ENCODE measurements at regions not wholly inside any gene's neighbourhood (a gene's known extent, or its start where the extent isn't known, plus 50 kb on each side); places are given as distances from the start of the nearest gene placed in this dataset.

- Histone ChIP-seq H3K4me3 (no peak overlapping the region), H3K9me3 (no peaks in the 10 kb centered on the region), H3K4me1 (peaks cover 15% of the 10 kb centered on the region), H3K27ac (no peak overlapping the region), H3K27me3 (ENCODE audit: low read depth) (no peaks in the 10 kb centered on the region), H3K36me3 (no peaks in the 10 kb centered on the region)
- no peak for TF ChIP-seq CTCF (IDR thresholded peaks at IDR 0.05)
- intact Hi-C loops (cut with DNase I): no loop called here
- ATAC-seq (no peak), DNase-seq (no peak)
Observed at GRCh38 chr6:25024821-25025220, 89.1 kb upstream of the RIPOR2 start.

GRCh38 chr6:25025248-25025918 lies 89.6 kb upstream of the RIPOR2 start:
- no peak for TF ChIP-seq CTCF (IDR thresholded peaks at IDR 0.05)
- peaks cover 15% of the 10 kb centered on the region for H3K4me1 ChIP-seq
- ATAC-seq: no peak
- intact Hi-C loops (cut with DNase I): no loop called here
- no peak overlapping the region for H3K27ac ChIP-seq
- no peak overlapping the region for H3K4me3 ChIP-seq
- no peaks in the 10 kb centered on the region for H3K9me3 ChIP-seq
- H3K36me3 ChIP-seq: no peaks in the 10 kb centered on the region
- DNase-seq: no peak
- no peaks in the 10 kb centered on the region for H3K27me3 ChIP-seq (ENCODE audit: low read depth)

GRCh38 chr6:25025919-25026301 lies 90.2 kb upstream of the RIPOR2 start:
- Histone ChIP-seq H3K27me3 (ENCODE audit: low read depth) (no peaks in the 10 kb centered on the region), H3K4me3 (no peak overlapping the region), H3K36me3 (no peaks in the 10 kb centered on the region), H3K27ac (no peak overlapping the region), H3K4me1 (peaks cover 15% of the 10 kb centered on the region), H3K9me3 (no peaks in the 10 kb centered on the region)
- ATAC-seq (no peak), DNase-seq (no peak)
- intact Hi-C loops (cut with DNase I): no loop called here
- TF ChIP-seq CTCF (IDR thresholded peaks at IDR 0.05): no peak

- peak overlapping the region; percentile 76 for H3K27ac ChIP-seq
- intact Hi-C loops (cut with DNase I): no loop called here
- H3K4me3 ChIP-seq: no peak overlapping the region
- peaks cover 15% of the 10 kb centered on the region for H3K4me1 ChIP-seq
- H3K36me3 ChIP-seq: no peaks in the 10 kb centered on the region
- H3K27me3 ChIP-seq (ENCODE audit: low read depth): no peaks in the 10 kb centered on the region
- peak; percentile 81 for DNase-seq
- TF ChIP-seq CTCF (IDR thresholded peaks at IDR 0.05): no peak
- no peaks in the 10 kb centered on the region for H3K9me3 ChIP-seq
- ATAC-seq: peak; percentile 96 to 98
Observed at GRCh38 chr6:25026723-25027122, 91.0 kb upstream of the RIPOR2 start.

GRCh38 chr6:25027221-25027916 lies 91.6 kb upstream of the RIPOR2 start:
- H3K27ac ChIP-seq: peak overlapping the region; percentile 76
- TF ChIP-seq CTCF (IDR thresholded peaks at IDR 0.05): peak; percentile 20
- ATAC-seq (peak; percentile 82 to 88), DNase-seq (peak; percentile 63)
- peaks cover 15% of the 10 kb centered on the region for H3K4me1 ChIP-seq
- no peaks in the 10 kb centered on the region for H3K36me3 ChIP-seq
- intact Hi-C loops (cut with DNase I): no loop called here
- H3K4me3 ChIP-seq: peak overlapping the region; percentile 27
- no peaks in the 10 kb centered on the region for H3K27me3 ChIP-seq (ENCODE audit: low read depth)
- no peaks in the 10 kb centered on the region for H3K9me3 ChIP-seq
